ENCODE measurements at regions not wholly inside any gene's neighbourhood (a gene's known extent, or its start where the extent isn't known, plus 50 kb on each side); places are given as distances from the start of the nearest gene placed in this dataset.
"Not testable (repeated sequence)": the region's sequence is repeated elsewhere in the genome, so short reads cannot be mapped to it uniquely, and the experiment has no call there.

DNA sequence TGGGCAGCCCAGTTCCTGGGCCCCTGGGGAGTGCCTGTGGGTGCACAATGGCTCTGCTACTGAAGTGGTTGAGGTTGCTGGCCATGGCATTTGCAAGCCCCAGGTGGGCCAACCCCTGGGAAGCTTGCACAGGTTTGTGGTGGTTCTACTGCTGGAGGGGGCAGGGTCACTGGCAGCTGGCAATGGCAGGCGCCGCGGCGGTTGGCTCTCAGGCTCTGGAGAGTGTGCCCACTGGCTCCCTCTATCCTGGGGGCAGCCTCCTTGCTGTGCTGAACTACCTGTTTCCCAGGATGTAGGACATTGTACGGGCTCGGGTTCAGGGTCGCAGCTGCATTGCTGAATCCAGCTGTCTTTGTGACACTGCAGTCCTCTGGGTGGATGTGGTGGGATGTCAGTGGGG, 180.2 kb upstream of the HES1 start:
- H3K27me3 ChIP-seq (ENCODE audit: control insufficient read depth in 3 of 3, insufficient read depth in 3 of 3, low read length in 3 of 3): peaks cover 0 to 4% (median 3%) of the 10 kb centered on the region in 3 donors
- H3K4me1 ChIP-seq (ENCODE audit: control insufficient read depth in 3 of 3, insufficient read depth in 3 of 3, low read length in 3 of 3): no peaks in the 10 kb centered on the region
- no peaks in the 10 kb centered on the region for H3K36me3 ChIP-seq (ENCODE audit: control insufficient read depth in 3 of 3, insufficient read depth in 3 of 3, low read length in 3 of 3)
- H3K9ac ChIP-seq (ENCODE audit: low read depth in 1 of 3, low read length in 3 of 3): no peak overlapping the region
- H3K27ac ChIP-seq (ENCODE audit: low read depth, low read length): no peak overlapping the region
- no peak overlapping the region for H3K4me3 ChIP-seq (ENCODE audit: low read length in 3 of 3)
- H3K9me3 ChIP-seq (ENCODE audit: control insufficient read depth in 3 of 3, low read length in 3 of 3): no peaks in the 10 kb centered on the region

DNA sequence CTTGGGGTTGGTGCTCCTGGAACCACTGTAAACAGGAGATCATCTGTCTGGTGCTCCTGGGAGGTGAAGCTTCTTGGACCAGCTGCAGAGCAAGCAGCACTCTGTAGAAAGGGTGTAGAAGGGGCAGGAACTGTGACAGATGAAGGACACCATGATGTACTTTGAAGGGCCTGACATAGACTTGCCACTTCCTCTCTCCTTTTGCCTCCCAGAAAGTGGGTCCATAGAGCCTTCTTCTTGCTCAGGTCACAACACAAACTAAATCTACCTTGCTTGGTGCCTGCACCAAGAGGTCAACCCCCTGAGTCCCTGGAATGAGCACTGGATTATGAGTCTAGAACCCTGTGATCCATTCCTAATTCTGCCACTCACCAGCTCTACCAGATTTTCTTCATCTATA, 176.1 kb upstream of the HES1 start:
- H3K36me3 ChIP-seq (ENCODE audit: control insufficient read depth in 3 of 3, insufficient read depth in 3 of 3, low read length in 3 of 3): no peaks in the 10 kb centered on the region
- H3K9ac ChIP-seq (ENCODE audit: low read depth in 1 of 3, low read length in 3 of 3): no peak overlapping the region
- H3K27ac ChIP-seq (ENCODE audit: low read depth, low read length): no peak overlapping the region
- H3K27me3 ChIP-seq (ENCODE audit: control insufficient read depth in 3 of 3, insufficient read depth in 3 of 3, low read length in 3 of 3): peaks cover 0 to 4% (median 3%) of the 10 kb centered on the region in 3 donors
- H3K4me1 ChIP-seq (ENCODE audit: control insufficient read depth in 3 of 3, insufficient read depth in 3 of 3, low read length in 3 of 3): peaks cover 0 to 9% (median 5%) of the 10 kb centered on the region in 3 donors
- H3K9me3 ChIP-seq (ENCODE audit: control insufficient read depth in 3 of 3, low read length in 3 of 3): no peaks in the 10 kb centered on the region
- H3K4me3 ChIP-seq (ENCODE audit: low read length in 3 of 3): no peak overlapping the region

DNA sequence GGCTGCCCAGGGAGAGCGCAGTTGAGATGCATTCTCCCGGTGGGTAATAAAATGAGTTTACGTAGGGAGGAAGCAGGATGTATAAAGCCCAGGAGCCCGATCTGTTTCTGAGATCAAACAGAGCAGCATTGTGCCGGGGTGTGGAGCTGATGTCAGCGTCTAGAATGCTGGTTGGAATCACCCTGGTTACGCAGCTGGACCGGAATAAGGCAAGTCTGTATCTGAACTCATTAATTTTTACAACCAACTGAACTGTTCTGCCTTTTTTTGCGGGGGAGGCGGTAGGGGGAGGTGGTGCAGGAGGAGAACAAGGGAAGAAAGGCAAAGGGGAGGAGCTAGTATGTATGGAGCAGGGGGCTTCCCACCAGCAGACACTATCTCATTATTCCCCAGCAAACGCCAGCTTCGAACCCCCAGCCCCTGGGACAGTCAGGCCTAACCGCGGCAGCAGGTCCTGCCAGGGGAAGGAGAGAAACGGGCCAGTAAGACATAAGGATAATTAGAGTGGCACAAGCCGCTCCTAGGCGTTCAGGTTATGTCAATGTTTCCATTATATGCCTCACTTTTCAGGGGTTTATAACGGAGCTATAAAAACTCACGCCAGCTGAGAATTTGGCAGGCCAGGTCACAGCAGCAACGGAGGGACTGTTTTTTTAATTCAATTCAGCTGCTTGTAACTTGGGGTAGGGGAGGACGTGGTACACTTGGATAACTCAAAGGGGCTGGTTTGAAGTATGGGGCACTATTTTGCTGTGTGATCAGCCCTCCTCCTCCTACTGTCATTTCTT, 175.3 kb upstream of the HES1 start:
- Histone ChIP-seq H3K27me3 (ENCODE audit: control insufficient read depth in 3 of 3, insufficient read depth in 3 of 3, low read length in 3 of 3) (peaks cover 0 to 4% (median 3%) of the 10 kb centered on the region in 3 donors), H3K27ac (ENCODE audit: low read depth, low read length) (no peak overlapping the region), H3K9me3 (ENCODE audit: control insufficient read depth in 3 of 3, low read length in 3 of 3) (no peaks in the 10 kb centered on the region)

DNA sequence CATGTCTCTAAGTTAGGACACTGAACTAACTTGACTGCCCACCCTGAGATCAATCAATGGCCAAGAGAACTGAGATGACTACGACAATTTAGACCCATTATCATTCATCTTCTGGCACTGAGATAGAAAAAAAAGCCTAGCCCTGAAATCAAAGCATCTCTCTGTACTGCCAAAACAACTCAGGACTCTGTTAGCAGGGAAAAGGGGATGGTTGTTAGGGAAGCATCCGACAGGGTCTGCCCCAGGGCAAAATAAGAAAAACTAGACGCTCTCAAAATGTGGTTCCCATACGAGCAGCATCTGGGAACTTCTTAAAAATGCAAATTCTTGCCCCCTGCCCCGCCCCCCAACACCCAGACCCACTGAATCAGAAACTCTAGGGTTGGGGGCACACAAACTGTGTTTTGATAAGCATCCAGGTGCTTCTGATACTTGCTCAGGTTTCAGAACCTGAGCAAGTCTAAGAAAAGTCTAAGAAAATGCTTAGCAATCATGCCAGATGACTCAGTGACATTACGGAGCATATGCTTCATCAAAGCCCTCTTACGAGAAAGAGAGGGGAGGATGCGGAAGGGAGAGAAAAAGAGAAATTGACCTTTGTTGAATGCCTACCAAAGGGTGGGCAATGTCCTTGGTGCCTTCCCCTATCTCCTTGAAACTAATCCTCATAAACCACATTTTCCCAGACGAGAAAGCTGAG, 172.8 kb upstream of the HES1 start:
- no peaks in the 10 kb centered on the region for H3K36me3 ChIP-seq (ENCODE audit: control insufficient read depth in 3 of 3, insufficient read depth in 3 of 3, low read length in 3 of 3)
- H3K9me3 ChIP-seq (ENCODE audit: control insufficient read depth in 3 of 3, low read length in 3 of 3): no peaks in the 10 kb centered on the region
- H3K27me3 ChIP-seq (ENCODE audit: control insufficient read depth in 3 of 3, insufficient read depth in 3 of 3, low read length in 3 of 3): peaks cover 0 to 4% (median 3%) of the 10 kb centered on the region in 3 donors
- H3K9ac ChIP-seq (ENCODE audit: low read depth in 1 of 3, low read length in 3 of 3): no peak overlapping the region
- H3K4me1 ChIP-seq (ENCODE audit: control insufficient read depth in 3 of 3, insufficient read depth in 3 of 3, low read length in 3 of 3): peaks cover 0 to 11% (median 5%) of the 10 kb centered on the region in 3 donors
- no peak overlapping the region for H3K27ac ChIP-seq (ENCODE audit: low read depth, low read length)
- H3K4me3 ChIP-seq (ENCODE audit: low read length in 3 of 3): no peak overlapping the region

More for the DNA sequence above, 175.3 kb upstream of the HES1 start:
- Histone ChIP-seq H3K4me3 (ENCODE audit: low read length in 3 of 3) (no peak overlapping the region), H3K9ac (ENCODE audit: low read depth in 1 of 3, low read length in 3 of 3) (no peak overlapping the region), H3K36me3 (ENCODE audit: control insufficient read depth in 3 of 3, insufficient read depth in 3 of 3, low read length in 3 of 3) (no peaks in the 10 kb centered on the region), H3K4me1 (ENCODE audit: control insufficient read depth in 3 of 3, insufficient read depth in 3 of 3, low read length in 3 of 3) (peaks cover 0 to 10% (median 5%) of the 10 kb centered on the region in 3 donors)

DNA sequence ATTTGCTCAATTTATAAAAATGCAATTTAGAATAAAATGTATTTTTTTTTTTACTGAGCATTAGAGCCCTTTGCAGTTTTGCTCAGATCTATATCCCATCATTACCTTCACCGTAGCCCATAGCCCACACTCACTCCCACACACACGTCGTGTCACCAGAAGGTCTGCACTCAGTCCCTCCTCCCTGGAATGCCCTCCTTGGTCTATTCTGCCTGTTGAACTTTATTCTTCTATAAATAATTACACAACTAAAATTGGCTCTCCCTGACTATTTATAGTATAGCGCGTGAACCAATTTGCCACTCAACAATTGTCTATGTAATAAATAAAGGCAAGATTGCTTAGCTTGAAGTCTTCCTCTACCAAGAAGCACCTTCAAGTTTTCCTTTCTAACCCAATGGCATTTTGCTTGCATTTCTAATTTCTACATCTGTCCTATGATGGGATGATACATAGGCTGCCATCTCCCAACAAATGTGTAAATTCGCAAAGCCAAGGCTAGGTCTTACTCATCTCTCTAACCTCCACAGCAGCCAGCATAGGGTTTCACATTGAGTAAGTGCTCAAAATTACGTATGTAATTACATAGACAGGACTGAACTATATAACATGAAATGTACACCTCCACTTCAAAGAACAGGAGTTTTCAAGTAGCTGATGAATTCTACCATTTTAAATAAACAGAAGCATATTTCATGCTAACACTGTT, 172.0 kb upstream of the HES1 start:
- H3K9me3 ChIP-seq (ENCODE audit: control insufficient read depth in 3 of 3, low read length in 3 of 3): no peaks in the 10 kb centered on the region
- no peaks in the 10 kb centered on the region for H3K36me3 ChIP-seq (ENCODE audit: control insufficient read depth in 3 of 3, insufficient read depth in 3 of 3, low read length in 3 of 3)
- no peak overlapping the region for H3K27ac ChIP-seq (ENCODE audit: low read depth, low read length)
- H3K27me3 ChIP-seq (ENCODE audit: control insufficient read depth in 3 of 3, insufficient read depth in 3 of 3, low read length in 3 of 3): peaks cover 0 to 4% (median 3%) of the 10 kb centered on the region in 3 donors
- no peak overlapping the region for H3K9ac ChIP-seq (ENCODE audit: low read depth in 1 of 3, low read length in 3 of 3)
- H3K4me3 ChIP-seq (ENCODE audit: low read length in 3 of 3): no peak overlapping the region
- H3K4me1 ChIP-seq (ENCODE audit: control insufficient read depth in 3 of 3, insufficient read depth in 3 of 3, low read length in 3 of 3): peaks cover 0 to 11% (median 5%) of the 10 kb centered on the region in 3 donors

DNA sequence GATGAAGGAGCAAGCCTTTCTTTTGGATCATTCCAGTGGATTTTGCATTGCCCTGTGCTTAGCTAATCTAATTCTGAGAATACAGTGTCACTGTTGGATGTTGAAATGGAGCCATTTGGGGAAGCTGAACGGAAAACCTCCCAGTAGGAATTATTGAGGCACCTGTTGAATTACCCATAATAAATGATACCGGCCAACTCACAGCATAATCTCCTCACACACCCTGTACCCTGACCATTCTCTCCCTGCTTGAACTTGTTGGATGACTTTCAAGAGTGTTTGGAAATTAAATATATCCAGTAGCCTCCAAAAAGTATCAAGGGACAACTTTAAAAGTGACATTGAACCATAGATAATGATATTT, 171.4 kb upstream of the HES1 start:
- Histone ChIP-seq H3K9me3 (ENCODE audit: control insufficient read depth in 3 of 3, low read length in 3 of 3) (no peaks in the 10 kb centered on the region), H3K9ac (ENCODE audit: low read depth in 1 of 3, low read length in 3 of 3) (no peak overlapping the region), H3K36me3 (ENCODE audit: control insufficient read depth in 3 of 3, insufficient read depth in 3 of 3, low read length in 3 of 3) (no peaks in the 10 kb centered on the region), H3K27me3 (ENCODE audit: control insufficient read depth in 3 of 3, insufficient read depth in 3 of 3, low read length in 3 of 3) (peaks cover 0 to 4% (median 3%) of the 10 kb centered on the region in 3 donors), H3K4me3 (ENCODE audit: low read length in 3 of 3) (no peak overlapping the region), H3K27ac (ENCODE audit: low read depth, low read length) (no peak overlapping the region), H3K4me1 (ENCODE audit: control insufficient read depth in 3 of 3, insufficient read depth in 3 of 3, low read length in 3 of 3) (peaks cover 0 to 11% (median 5%) of the 10 kb centered on the region in 3 donors)

DNA sequence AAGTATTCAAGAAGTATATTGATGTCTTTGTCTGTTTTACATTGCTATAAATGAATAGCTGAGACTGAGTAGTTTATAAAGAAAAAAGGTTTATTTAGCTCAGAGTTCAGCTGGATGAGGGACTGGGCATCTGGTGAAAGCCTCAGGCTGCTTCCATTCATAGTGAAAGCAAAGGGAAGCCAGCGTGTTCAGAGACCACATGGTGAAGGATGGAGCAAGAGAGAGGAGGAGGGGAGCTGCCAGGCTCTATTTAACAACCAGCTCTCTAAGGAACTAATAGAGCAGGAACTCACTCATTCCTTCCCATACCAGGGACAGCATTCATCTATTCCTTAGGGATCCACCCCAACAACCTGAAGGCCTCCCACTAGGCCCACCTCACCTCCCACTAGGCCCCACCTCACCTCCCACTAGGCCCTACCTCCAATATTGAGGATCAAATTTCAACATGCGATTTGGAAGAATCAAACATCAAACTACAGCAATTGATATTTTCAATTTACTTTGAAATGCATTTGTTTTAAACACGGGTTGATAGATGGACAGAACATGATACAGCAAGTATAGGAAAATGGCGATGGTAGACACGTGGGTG, 167.5 kb upstream of the HES1 start:
- Histone ChIP-seq H3K9ac (ENCODE audit: low read depth in 1 of 3, low read length in 3 of 3) (no peak overlapping the region), H3K4me1 (ENCODE audit: control insufficient read depth in 3 of 3, insufficient read depth in 3 of 3, low read length in 3 of 3) (peaks cover 3 to 9% (median 7%) of the 10 kb centered on the region in 3 donors), H3K4me3 (ENCODE audit: low read length in 3 of 3) (no peak overlapping the region), H3K27me3 (ENCODE audit: control insufficient read depth in 3 of 3, insufficient read depth in 3 of 3, low read length in 3 of 3) (no peaks in the 10 kb centered on the region), H3K9me3 (ENCODE audit: control insufficient read depth in 3 of 3, low read length in 3 of 3) (no peaks in the 10 kb centered on the region), H3K27ac (ENCODE audit: low read depth, low read length) (no peak overlapping the region), H3K36me3 (ENCODE audit: control insufficient read depth in 3 of 3, insufficient read depth in 3 of 3, low read length in 3 of 3) (no peaks in the 10 kb centered on the region)

DNA sequence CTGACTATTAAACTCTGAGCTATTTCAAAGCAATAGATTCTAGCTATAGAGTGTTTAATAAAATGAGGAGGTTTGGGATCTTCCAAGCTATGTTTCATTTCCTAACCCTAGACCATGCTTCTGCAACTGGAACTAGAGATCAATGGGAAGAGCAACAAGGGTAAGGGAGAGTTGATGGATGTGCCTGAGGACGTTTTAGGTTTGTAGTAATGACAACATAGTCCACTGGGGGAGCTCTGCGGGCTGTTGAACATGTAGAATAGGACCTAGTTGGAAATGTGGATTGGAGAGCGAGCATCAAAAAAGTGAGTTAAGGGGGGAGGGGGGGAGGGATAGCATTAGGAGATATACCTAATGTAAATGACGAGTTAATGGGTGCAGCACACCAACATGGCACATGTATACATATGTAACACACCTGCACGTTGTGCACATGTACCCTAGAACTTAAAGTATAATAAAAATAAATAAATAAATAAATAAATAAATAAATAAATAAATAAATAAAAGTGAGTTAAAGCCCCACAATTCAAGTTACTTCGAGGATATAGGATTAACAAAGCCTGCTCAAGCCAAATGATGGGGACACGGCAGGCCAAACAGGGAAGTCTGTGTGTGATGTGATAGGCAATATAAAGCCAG, 165.7 kb upstream of the HES1 start:
- H3K4me3 ChIP-seq (ENCODE audit: low read length in 3 of 3); H3K9ac ChIP-seq (ENCODE audit: low read depth in 1 of 3, low read length in 3 of 3); H3K9me3 ChIP-seq (ENCODE audit: control insufficient read depth in 3 of 3, low read length in 3 of 3); H3K27me3 ChIP-seq (ENCODE audit: control insufficient read depth in 3 of 3, insufficient read depth in 3 of 3, low read length in 3 of 3); H3K36me3 ChIP-seq (ENCODE audit: control insufficient read depth in 3 of 3, insufficient read depth in 3 of 3, low read length in 3 of 3); H3K27ac ChIP-seq (ENCODE audit: low read depth, low read length): not testable (repeated sequence)
- H3K4me1 ChIP-seq (ENCODE audit: control insufficient read depth in 3 of 3, insufficient read depth in 3 of 3, low read length in 3 of 3): peaks cover 10 to 14% (median 13%) of the 10 kb centered on the region in 3 donors

DNA sequence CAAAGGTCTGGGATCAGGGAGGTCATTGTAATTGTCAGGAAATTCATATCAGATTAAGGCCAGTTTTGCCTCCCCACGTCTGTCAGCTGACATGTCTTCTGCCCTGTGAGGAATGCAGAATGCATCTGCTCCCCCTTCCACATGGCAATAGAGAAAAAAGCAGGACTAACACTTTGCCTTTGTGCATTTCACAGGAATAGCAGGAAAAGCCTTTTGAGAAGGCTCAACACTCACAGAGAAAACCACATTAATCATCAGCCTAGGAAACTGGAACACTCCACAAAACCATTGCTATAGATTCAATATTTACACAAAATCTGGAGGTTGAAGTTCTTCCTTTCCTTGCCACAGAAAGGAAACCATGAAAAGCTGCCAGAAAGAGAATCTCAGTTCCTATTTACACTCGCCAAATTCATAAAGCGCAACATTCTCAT, 165.2 kb upstream of the HES1 start:
- H3K4me1 ChIP-seq (ENCODE audit: control insufficient read depth in 3 of 3, insufficient read depth in 3 of 3, low read length in 3 of 3): peaks cover 10 to 14% (median 13%) of the 10 kb centered on the region in 3 donors
- H3K27me3 ChIP-seq (ENCODE audit: control insufficient read depth in 3 of 3, insufficient read depth in 3 of 3, low read length in 3 of 3): no peaks in the 10 kb centered on the region
- no peak overlapping the region for H3K9ac ChIP-seq (ENCODE audit: low read depth in 1 of 3, low read length in 3 of 3)
- H3K27ac ChIP-seq (ENCODE audit: low read depth, low read length): no peak overlapping the region
- no peak overlapping the region for H3K4me3 ChIP-seq (ENCODE audit: low read length in 3 of 3)
- H3K9me3 ChIP-seq (ENCODE audit: control insufficient read depth in 3 of 3, low read length in 3 of 3): no peaks in the 10 kb centered on the region
- no peaks in the 10 kb centered on the region for H3K36me3 ChIP-seq (ENCODE audit: control insufficient read depth in 3 of 3, insufficient read depth in 3 of 3, low read length in 3 of 3)
